NCI-H1048 (cell line): ENCODE measurements at regions not wholly inside any gene's neighbourhood (a gene's known extent, or its start where the extent isn't known, plus 50 kb on each side); places are given as distances from the start of the nearest gene placed in this dataset.

Experiments used
- DNase-seq: peaks from one replicate; lab custom pipeline; 2025; lab: John Stamatoyannopoulos, UW

GRCh38 chr13:106297283-106297682 lies 238.2 kb downstream of the EFNB2 start:
- DNase-seq = no peak

- DNase-seq = no peak
Observed at GRCh38 chr13:106296723-106297122, 238.7 kb downstream of the EFNB2 start.

- DNase-seq = no peak
Observed at GRCh38 chr13:106295971-106296370, 239.5 kb downstream of the EFNB2 start.

- no peak for DNase-seq
Observed at GRCh38 chr13:106291006-106291405, 244.5 kb downstream of the EFNB2 start.

- no peak for DNase-seq
Observed at GRCh38 chr13:106287351-106287750, 248.1 kb downstream of the EFNB2 start.

GRCh38 chr13:106286811-106287210 lies 248.7 kb downstream of the EFNB2 start:
- no peak for DNase-seq

- no peak for DNase-seq
Observed at GRCh38 chr13:106284358-106284757, 251.1 kb downstream of the EFNB2 start.

- no peak for DNase-seq
Observed at GRCh38 chr13:106281426-106281825, 254.0 kb downstream of the EFNB2 start.

- no peak for DNase-seq
Observed at GRCh38 chr13:106277484-106278154, 257.8 kb downstream of the EFNB2 start.

- no peak for DNase-seq
Observed at GRCh38 chr13:106276876-106277275, 258.6 kb downstream of the EFNB2 start.

- DNase-seq = no peak
Observed at GRCh38 chr13:106275446-106276032, 259.9 kb downstream of the EFNB2 start.

GRCh38 chr13:106274551-106275203 lies 260.8 kb downstream of the EFNB2 start:
- no peak for DNase-seq

GRCh38 chr13:106263801-106264200 lies 271.7 kb downstream of the EFNB2 start:
- no peak for DNase-seq

- no peak for DNase-seq
Observed at GRCh38 chr13:106262886-106263285, 272.6 kb downstream of the EFNB2 start.

- DNase-seq = no peak
Observed at GRCh38 chr13:106261450-106261849, 274.0 kb downstream of the EFNB2 start.

GRCh38 chr13:106260352-106260751 lies 275.1 kb downstream of the EFNB2 start:
- DNase-seq = no peak

GRCh38 chr13:106259928-106260327 lies 275.5 kb downstream of the EFNB2 start:
- DNase-seq = no peak

GRCh38 chr13:106246666-106247188 lies 288.7 kb downstream of the EFNB2 start:
- no peak for DNase-seq

- no peak for DNase-seq
Observed at GRCh38 chr13:106246242-106246641, 289.2 kb downstream of the EFNB2 start.

GRCh38 chr13:106243011-106243565 lies 292.4 kb downstream of the EFNB2 start:
- DNase-seq = no peak

- no peak for DNase-seq
Observed at GRCh38 chr13:106241974-106242953, 293.2 kb downstream of the EFNB2 start.

GRCh38 chr13:106238690-106239089 lies 296.8 kb downstream of the EFNB2 start:
- DNase-seq = no peak
